HepG2 (cell line): ENCODE measurements at regions not wholly inside any gene's neighbourhood (a gene's known extent, or its start where the extent isn't known, plus 50 kb on each side); places are given as distances from the start of the nearest gene placed in this dataset.

Source experiments
- ATF4 ChIP-seq, 2 experiments: fragments of 450-650 bp in 1 of 2; sonication (generic) in 1 of 2; formaldehyde crosslinking; IDR thresholded peaks; 2 replicates each; pipeline versions ENCODE4 v1.5.0 to v1.8.0; 2020 to 2022; ENCODE audit warnings: mild to moderate bottlenecking in 1 of 2, missing genetic modification reagents in 1 of 2
- PRDM4 ChIP-seq: sonication (generic); formaldehyde crosslinking; IDR thresholded peaks from 2 replicates; pipeline ENCODE4 v1.9.0; 2021; ENCODE audit warnings: missing genetic modification reagents, borderline replicate concordance
- RNF219 ChIP-seq: sonication (generic); formaldehyde crosslinking; IDR thresholded peaks from 2 replicates; pipeline ENCODE4 v1.5.0; 2020; ENCODE audit warnings: mild to moderate bottlenecking, missing genetic modification reagents
- RORA ChIP-seq: sonication (generic); formaldehyde crosslinking; IDR thresholded peaks from 2 replicates; pipeline ENCODE4 v1.5.0; 2020; ENCODE audit warnings: mild to moderate bottlenecking, missing genetic modification reagents, moderate library complexity
- TBL1XR1 ChIP-seq: fragments of 150-350 bp; IDR thresholded peaks from 2 replicates; pipeline ENCODE4 v1.6.1; 2014; ENCODE audit warnings: borderline replicate concordance, low read length; ENCODE audit not compliant: partially characterized antibody
- ZBTB39 ChIP-seq: sonication (generic); formaldehyde crosslinking; IDR thresholded peaks from 2 replicates; pipeline ENCODE4 v1.5.0; 2020; ENCODE audit warnings: missing genetic modification reagents
- ZBTB8A ChIP-seq: sonication (generic); formaldehyde crosslinking; IDR thresholded peaks from 2 replicates; pipeline ENCODE4 v1.4.0; 2020; ENCODE audit warnings: mild to moderate bottlenecking, low read depth, missing genetic modification reagents, borderline replicate concordance
- ZNF253 ChIP-seq: sonication (generic); formaldehyde crosslinking; IDR thresholded peaks from 2 replicates; pipeline ENCODE4 v1.8.0; 2022; ENCODE audit warnings: mild to moderate bottlenecking, missing genetic modification reagents, borderline replicate concordance
- ZNF557 ChIP-seq: sonication (generic); formaldehyde crosslinking; IDR thresholded peaks from 2 replicates; pipeline ENCODE4 v1.4.0; 2020; ENCODE audit warnings: missing genetic modification reagents
- ZNF644 ChIP-seq: IDR thresholded peaks from 2 replicates; pipeline ENCODE4 v1.6.1; 2016; ENCODE audit warnings: low read depth
- ZNF792 ChIP-seq: IDR thresholded peaks from 2 replicates; pipeline ENCODE4 v1.6.1; 2016
- ZNF800 ChIP-seq: sonication (generic); formaldehyde crosslinking; IDR thresholded peaks from 2 replicates; pipeline ENCODE4 v1.4.0; 2020; ENCODE audit warnings: missing genetic modification reagents

GRCh38 chr17:72413077-72414031, 292.5 kb downstream of the SOX9 start (continued):
- TF ChIP-seq PRDM4 = peak; percentile 81; the same call in 1 of the 2 replicates
- TF ChIP-seq ZBTB8A = peak; percentile 35; the same call in 1 of the 2 replicates
- peak; percentile 91; the same call in 1 of the 2 replicates for TF ChIP-seq ZNF557 (CRISPR knock-in tag)
- TF ChIP-seq ZNF644 (CRISPR knock-in tag) = peak; percentile 85
- 0 out of 2 replicates have a peak, but pooled peaks have one; percentile 76 for TF ChIP-seq RORA (CRISPR knock-in tag)
- TF ChIP-seq RNF219 (CRISPR knock-in tag) = no peak
- no peak; the same call in 1 of the 2 replicates for TF ChIP-seq ZNF253 (CRISPR knock-in tag)
- peak; percentile 87 for TF ChIP-seq TBL1XR1
- peak; percentile 92 for TF ChIP-seq ZBTB39
- 0 out of 2 replicates have a peak, but pooled peaks have one; percentile 42 for TF ChIP-seq ZNF800 (CRISPR knock-in tag)
- TF ChIP-seq ATF4 (CRISPR knock-in tag; IDR thresholded peaks at IDR 0.05) = peak in 1 of 2 experiments; percentile 98; a peak in 2 of 4 replicates
- TF ChIP-seq ZNF792 (CRISPR knock-in tag) = peak; percentile 75
